ENCODE measurements at regions not wholly inside any gene's neighbourhood (a gene's known extent, or its start where the extent isn't known, plus 50 kb on each side); places are given as distances from the start of the nearest gene placed in this dataset.
"Not testable (repeated sequence)": the region's sequence is repeated elsewhere in the genome, so short reads cannot be mapped to it uniquely, and the experiment has no call there.

- Mint-ChIP-seq H3K9me3 (ENCODE audit: unreplicated experiment) (no peaks in the 10 kb centered on the region), H3K4me3 (ENCODE audit: unreplicated experiment) (no peak overlapping the region), H3K27me3 (ENCODE audit: insufficient read depth, unreplicated experiment) (no peaks in the 10 kb centered on the region), H3K27ac (ENCODE audit: low read depth, unreplicated experiment) (no peak overlapping the region), H3K4me1 (ENCODE audit: insufficient read depth, unreplicated experiment) (no peaks in the 10 kb centered on the region), H3K36me3 (ENCODE audit: insufficient read depth, unreplicated experiment) (no peaks in the 10 kb centered on the region)
- intact Hi-C loops (cut with micrococcal nuclease) = no loop called here
- TF ChIP-seq CTCF (IDR thresholded peaks at IDR 0.05; ENCODE audit: unreplicated experiment) = no peak
- no TSS peak for BruUV-seq (replicated peaks)
- ChIA-PET POLR2A (interaction anchor here (0.5 to 1.1 kb wide), 2 partner anchors 16 to 112 kb away, joined by 3 to 5 read pairs; no protein-coding TSS in a partner anchor), CTCF (interaction anchor here (1.0 kb wide), 1 partner anchor 18 kb away, joined by 3 read pairs; no protein-coding TSS in a partner anchor)
- no peak for DNase-seq (ENCODE audit: unreplicated experiment)
Observed at GRCh38 chr6:134406311-134406710, 88.4 kb upstream of the SGK1 start.

- DNase-seq (ENCODE audit: unreplicated experiment) = no peak
- Mint-ChIP-seq H3K4me3 (ENCODE audit: unreplicated experiment) (no peak overlapping the region), H3K27me3 (ENCODE audit: insufficient read depth, unreplicated experiment) (no peaks in the 10 kb centered on the region), H3K27ac (ENCODE audit: low read depth, unreplicated experiment) (no peak overlapping the region), H3K9me3 (ENCODE audit: unreplicated experiment) (no peaks in the 10 kb centered on the region), H3K36me3 (ENCODE audit: insufficient read depth, unreplicated experiment) (no peaks in the 10 kb centered on the region), H3K4me1 (ENCODE audit: insufficient read depth, unreplicated experiment) (no peaks in the 10 kb centered on the region)
- BruUV-seq (replicated peaks) = no TSS peak
- no peak for TF ChIP-seq CTCF (IDR thresholded peaks at IDR 0.05; ENCODE audit: unreplicated experiment)
- intact Hi-C loops (cut with micrococcal nuclease) = no loop called here
- POLR2A ChIA-PET = interaction anchor here (1.1 kb wide), 1 partner anchor 15 kb away, joined by 5 read pairs; no protein-coding TSS in a partner anchor
- CTCF ChIA-PET = interaction anchor here (1.0 kb wide), 2 partner anchors 17 to 30 kb away, joined by 3 read pairs; no protein-coding TSS in a partner anchor
Observed at GRCh38 chr6:134405386-134406087, 87.6 kb upstream of the SGK1 start.

GRCh38 chr6:134403312-134403711 lies 85.4 kb upstream of the SGK1 start:
- BruUV-seq (replicated peaks); intact Hi-C loops (cut with micrococcal nuclease): not testable (repeated sequence)
- CTCF ChIA-PET = interaction anchor here (0.8 to 1.0 kb wide), 2 partner anchors 9 to 11 kb away, joined by 3 read pairs; no protein-coding TSS in a partner anchor

GRCh38 chr6:134402372-134402984 lies 84.6 kb upstream of the SGK1 start:
- no peaks in the 10 kb centered on the region for H3K4me1 Mint-ChIP-seq (ENCODE audit: insufficient read depth, unreplicated experiment)
- no peak for TF ChIP-seq CTCF (IDR thresholded peaks at IDR 0.05; ENCODE audit: unreplicated experiment)
- H3K27me3 Mint-ChIP-seq (ENCODE audit: insufficient read depth, unreplicated experiment) = no peaks in the 10 kb centered on the region
- H3K9me3 Mint-ChIP-seq (ENCODE audit: unreplicated experiment) = no peaks in the 10 kb centered on the region
- no peak for DNase-seq (ENCODE audit: unreplicated experiment)
- CTCF ChIA-PET = interaction anchor here (1.0 to 1.3 kb wide), 2 partner anchors 52 to 238 kb away, joined by 3 read pairs; no protein-coding TSS in a partner anchor
- no TSS peak for BruUV-seq (replicated peaks)
- intact Hi-C loops (cut with micrococcal nuclease) = no loop called here
- no peaks in the 10 kb centered on the region for H3K36me3 Mint-ChIP-seq (ENCODE audit: insufficient read depth, unreplicated experiment)
- POLR2A ChIA-PET = no interaction called here
- H3K27ac Mint-ChIP-seq (ENCODE audit: low read depth, unreplicated experiment) = no peak overlapping the region
- H3K4me3 Mint-ChIP-seq (ENCODE audit: unreplicated experiment) = no peak overlapping the region

More at GRCh38 chr6:134403312-134403711, 85.4 kb upstream of the SGK1 start:
- H3K36me3 Mint-ChIP-seq (ENCODE audit: insufficient read depth, unreplicated experiment); POLR2A ChIA-PET; H3K4me3 Mint-ChIP-seq (ENCODE audit: unreplicated experiment); H3K27me3 Mint-ChIP-seq (ENCODE audit: insufficient read depth, unreplicated experiment); H3K4me1 Mint-ChIP-seq (ENCODE audit: insufficient read depth, unreplicated experiment); DNase-seq (ENCODE audit: unreplicated experiment); H3K9me3 Mint-ChIP-seq (ENCODE audit: unreplicated experiment); H3K27ac Mint-ChIP-seq (ENCODE audit: low read depth, unreplicated experiment): not testable (repeated sequence)

Measured in MCF 10A (cell line).